ENCODE measurements at regions not wholly inside any gene's neighbourhood (a gene's known extent, or its start where the extent isn't known, plus 50 kb on each side); places are given as distances from the start of the nearest gene placed in this dataset.

GRCh38 chr7:32179567-32179966 is 109.4 kb upstream of the PDE1C start:
- Mint-ChIP-seq H3K27me3 (no peaks in the 10 kb centered on the region), H3K36me3 (ENCODE audit: low read depth) (no peaks in the 10 kb centered on the region), H3K27ac (no peak overlapping the region), H3K9me3 (peaks cover 4% of the 10 kb centered on the region), H3K4me3 (no peak overlapping the region), H3K4me1 (ENCODE audit: low read depth) (no peaks in the 10 kb centered on the region)
- Histone ChIP-seq H3K36me3 (ENCODE audit: insufficient read depth, low read length) (no peaks in the 10 kb centered on the region), H3K27ac (ENCODE audit: low read depth in 1 of 2, low read length in 2 of 2) (no peak overlapping the region), H3K4me3 (ENCODE audit: low read length) (no peak overlapping the region), H3K27me3 (ENCODE audit: control insufficient read depth in 1 of 2, insufficient read depth in 2 of 2, low read length in 2 of 2) (no peaks in the 10 kb centered on the region), H3K4me1 (ENCODE audit: insufficient read depth, low read length) (no peaks in the 10 kb centered on the region), H3K9me3 (ENCODE audit: control insufficient read depth in 1 of 2, insufficient read depth in 1 of 2, low read length in 2 of 2) (peaks cover 0 to 4% of the 10 kb centered on the region in 2 experiments)
- intact Hi-C loops (cut with DNase I, micrococcal nuclease): no loop called here
- ChIA-PET CTCF (no interaction called here), POLR2A (no interaction called here)
- TF ChIP-seq CTCF (IDR thresholded peaks at IDR 0.05): no peak
- no peak for DNase-seq
- ATAC-seq (ENCODE audit: poor library complexity): no peak

GRCh38 chr7:32178677-32179366 is 108.6 kb upstream of the PDE1C start:
- no peaks in the 10 kb centered on the region for H3K27me3 Mint-ChIP-seq
- no peak for DNase-seq
- intact Hi-C loops (cut with DNase I, micrococcal nuclease): no loop called here
- H3K4me1 ChIP-seq (ENCODE audit: insufficient read depth, low read length): no peaks in the 10 kb centered on the region
- H3K9me3 Mint-ChIP-seq: peaks cover 4% of the 10 kb centered on the region
- no peaks in the 10 kb centered on the region for H3K36me3 Mint-ChIP-seq (ENCODE audit: low read depth)
- TF ChIP-seq CTCF (IDR thresholded peaks at IDR 0.05): no peak
- no peak overlapping the region for H3K4me3 Mint-ChIP-seq
- no peaks in the 10 kb centered on the region for H3K36me3 ChIP-seq (ENCODE audit: insufficient read depth, low read length)
- ChIA-PET POLR2A (no interaction called here), CTCF (no interaction called here)
- H3K9me3 ChIP-seq (ENCODE audit: control insufficient read depth in 1 of 2, insufficient read depth in 1 of 2, low read length in 2 of 2): peaks cover 0 to 4% of the 10 kb centered on the region in 2 experiments
- no peaks in the 10 kb centered on the region for H3K4me1 Mint-ChIP-seq (ENCODE audit: low read depth)
- H3K27ac ChIP-seq (ENCODE audit: low read depth in 1 of 2, low read length in 2 of 2): no peak overlapping the region
- no peaks in the 10 kb centered on the region for H3K27me3 ChIP-seq (ENCODE audit: control insufficient read depth in 1 of 2, insufficient read depth in 2 of 2, low read length in 2 of 2)
- no peak for ATAC-seq (ENCODE audit: poor library complexity)
- no peak overlapping the region for H3K4me3 ChIP-seq (ENCODE audit: low read length)
- no peak overlapping the region for H3K27ac Mint-ChIP-seq

GRCh38 chr7:32177232-32177631 is 107.0 kb upstream of the PDE1C start:
- POLR2A ChIA-PET: no interaction called here
- intact Hi-C loops (cut with DNase I, micrococcal nuclease): no loop called here
- no peak overlapping the region for H3K27ac Mint-ChIP-seq
- no peak overlapping the region for H3K4me3 Mint-ChIP-seq
- CTCF ChIA-PET: no interaction called here
- no peaks in the 10 kb centered on the region for H3K36me3 ChIP-seq (ENCODE audit: insufficient read depth, low read length)
- no peaks in the 10 kb centered on the region for H3K4me1 ChIP-seq (ENCODE audit: insufficient read depth, low read length)
- no peaks in the 10 kb centered on the region for H3K36me3 Mint-ChIP-seq (ENCODE audit: low read depth)
- no peak for TF ChIP-seq CTCF (IDR thresholded peaks at IDR 0.05)
- H3K9me3 Mint-ChIP-seq: peaks cover 4% of the 10 kb centered on the region
- ATAC-seq (ENCODE audit: poor library complexity) (no peak), DNase-seq (no peak)
- no peak overlapping the region for H3K27ac ChIP-seq (ENCODE audit: low read depth in 1 of 2, low read length in 2 of 2)
- H3K4me1 Mint-ChIP-seq (ENCODE audit: low read depth): no peaks in the 10 kb centered on the region
- peaks cover 0 to 4% of the 10 kb centered on the region in 2 experiments for H3K9me3 ChIP-seq (ENCODE audit: control insufficient read depth in 1 of 2, insufficient read depth in 1 of 2, low read length in 2 of 2)
- no peaks in the 10 kb centered on the region for H3K27me3 Mint-ChIP-seq
- no peak overlapping the region for H3K4me3 ChIP-seq (ENCODE audit: low read length)
- H3K27me3 ChIP-seq (ENCODE audit: control insufficient read depth in 1 of 2, insufficient read depth in 2 of 2, low read length in 2 of 2): no peaks in the 10 kb centered on the region
